ENCODE measurements at regions not wholly inside any gene's neighbourhood (a gene's known extent, or its start where the extent isn't known, plus 50 kb on each side); places are given as distances from the start of the nearest gene placed in this dataset.
"Not testable (repeated sequence)": the region's sequence is repeated elsewhere in the genome, so short reads cannot be mapped to it uniquely, and the experiment has no call there.

DNA sequence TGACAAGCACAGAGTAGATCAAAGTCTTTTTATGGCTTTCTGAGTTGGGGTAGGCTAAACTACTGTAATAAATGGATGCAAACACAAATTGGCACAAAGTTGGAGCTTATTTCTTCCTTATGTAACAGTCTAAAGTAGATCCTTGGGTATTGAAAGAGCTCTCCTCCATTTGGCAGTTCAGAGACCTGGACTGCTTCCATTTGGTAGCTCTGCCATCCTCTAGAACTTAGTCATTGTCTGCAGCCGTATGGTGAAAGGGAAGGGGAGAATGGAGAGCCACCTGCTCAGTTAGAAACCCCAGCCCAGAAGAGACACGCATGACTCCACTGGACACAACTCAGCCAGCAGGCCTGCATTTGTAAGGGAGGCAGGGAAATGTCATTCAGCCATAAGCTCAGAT, 345.0 kb downstream of the DMAC1 start:
- Histone ChIP-seq H3K4me1 (ENCODE audit: control insufficient read depth, insufficient read depth, low read length) (no peaks in the 10 kb centered on the region), H3K9me3 (replicated peaks; ENCODE audit: control insufficient read depth, low read depth, low read length) (no peaks in the 10 kb centered on the region), H3K4me3 (ENCODE audit: low read length) (no peak overlapping the region), H3K27ac (ENCODE audit: low read length) (no peak overlapping the region), H3K27me3 (ENCODE audit: control insufficient read depth, insufficient read depth, low read length) (no peaks in the 10 kb centered on the region), H3K36me3 (ENCODE audit: control insufficient read depth, insufficient read depth, low read length) (no peaks in the 10 kb centered on the region)
- WGBS (ENCODE audit: insufficient coverage), result 40% methylated on average over 1 of the region's 2 CpGs
- no peak for DNase-seq

DNA sequence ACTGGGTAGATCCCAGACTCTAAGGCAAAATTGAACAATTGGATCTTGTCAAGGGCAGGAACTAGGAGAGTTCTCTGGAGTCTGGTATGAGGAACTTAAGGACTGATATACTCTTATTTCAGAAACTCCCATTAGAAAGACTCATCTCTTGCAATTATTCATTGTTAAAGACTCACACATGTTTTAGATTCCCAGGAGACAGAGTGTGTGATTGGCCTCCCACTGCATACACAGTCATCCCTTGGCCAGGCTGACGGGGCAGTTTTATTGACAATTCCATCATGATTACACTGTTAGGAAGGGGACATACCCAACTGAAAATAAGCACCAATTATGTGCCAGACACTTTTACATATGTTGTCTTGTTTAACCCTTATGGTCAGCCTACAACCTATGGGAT, 347.2 kb downstream of the DMAC1 start:
- Histone ChIP-seq H3K4me3 (ENCODE audit: low read length) (no peak overlapping the region), H3K27me3 (ENCODE audit: control insufficient read depth, insufficient read depth, low read length) (no peaks in the 10 kb centered on the region), H3K27ac (ENCODE audit: low read length) (no peak overlapping the region), H3K4me1 (ENCODE audit: control insufficient read depth, insufficient read depth, low read length) (no peaks in the 10 kb centered on the region), H3K36me3 (ENCODE audit: control insufficient read depth, insufficient read depth, low read length) (no peaks in the 10 kb centered on the region), H3K9me3 (replicated peaks; ENCODE audit: control insufficient read depth, low read depth, low read length) (no peaks in the 10 kb centered on the region)
- no CpG with 5 or more reads among the region's 1 CpG for WGBS (ENCODE audit: insufficient coverage)
- DNase-seq, result no peak

GRCh38 chr9:7451062-7451461, 348.5 kb downstream of the DMAC1 start:
- no peak overlapping the region for H3K4me3 ChIP-seq (ENCODE audit: low read length)
- peak; percentile 50 for DNase-seq
- 43% methylated on average over 2 of the region's 3 CpGs for WGBS (ENCODE audit: insufficient coverage)

DNA sequence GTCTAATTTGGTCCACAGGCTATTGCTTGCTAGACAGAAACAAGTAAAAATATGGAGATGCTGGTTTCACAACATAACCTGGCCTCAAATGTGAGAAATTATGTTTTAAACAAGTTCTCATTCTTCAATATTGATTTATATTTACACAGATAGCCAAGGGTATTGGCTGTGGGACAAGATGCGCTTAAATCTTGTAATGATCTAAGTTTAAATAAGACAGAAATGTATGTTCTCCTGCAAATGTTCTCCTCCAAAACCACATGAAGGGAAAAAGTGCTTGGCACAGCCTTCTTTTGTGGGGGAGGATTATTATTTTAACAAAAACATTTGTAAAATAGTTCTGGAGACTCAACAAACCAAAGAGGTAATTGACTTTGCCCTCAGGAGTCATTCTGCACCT, 356.0 kb downstream of the DMAC1 start:
- H3K36me3 ChIP-seq (ENCODE audit: control insufficient read depth, insufficient read depth, low read length), result no peaks in the 10 kb centered on the region
- H3K27me3 ChIP-seq (ENCODE audit: control insufficient read depth, insufficient read depth, low read length), result no peaks in the 10 kb centered on the region
- WGBS (ENCODE audit: insufficient coverage), result no CpG with 5 or more reads among the region's 1 CpG
- no peak overlapping the region for H3K4me3 ChIP-seq (ENCODE audit: low read length)
- peak; percentile 69 for DNase-seq
- no peak overlapping the region for H3K27ac ChIP-seq (ENCODE audit: low read length)
- H3K4me1 ChIP-seq (ENCODE audit: control insufficient read depth, insufficient read depth, low read length), result peaks cover 2% of the 10 kb centered on the region
- no peaks in the 10 kb centered on the region for H3K9me3 ChIP-seq (replicated peaks; ENCODE audit: control insufficient read depth, low read depth, low read length)

More at GRCh38 chr9:7451062-7451461, 348.5 kb downstream of the DMAC1 start:
- H3K36me3 ChIP-seq (ENCODE audit: control insufficient read depth, insufficient read depth, low read length), result no peaks in the 10 kb centered on the region
- no peak overlapping the region for H3K27ac ChIP-seq (ENCODE audit: low read length)
- H3K9me3 ChIP-seq (replicated peaks; ENCODE audit: control insufficient read depth, low read depth, low read length), result no peaks in the 10 kb centered on the region
- H3K4me1 ChIP-seq (ENCODE audit: control insufficient read depth, insufficient read depth, low read length), result no peaks in the 10 kb centered on the region
- no peaks in the 10 kb centered on the region for H3K27me3 ChIP-seq (ENCODE audit: control insufficient read depth, insufficient read depth, low read length)

DNA sequence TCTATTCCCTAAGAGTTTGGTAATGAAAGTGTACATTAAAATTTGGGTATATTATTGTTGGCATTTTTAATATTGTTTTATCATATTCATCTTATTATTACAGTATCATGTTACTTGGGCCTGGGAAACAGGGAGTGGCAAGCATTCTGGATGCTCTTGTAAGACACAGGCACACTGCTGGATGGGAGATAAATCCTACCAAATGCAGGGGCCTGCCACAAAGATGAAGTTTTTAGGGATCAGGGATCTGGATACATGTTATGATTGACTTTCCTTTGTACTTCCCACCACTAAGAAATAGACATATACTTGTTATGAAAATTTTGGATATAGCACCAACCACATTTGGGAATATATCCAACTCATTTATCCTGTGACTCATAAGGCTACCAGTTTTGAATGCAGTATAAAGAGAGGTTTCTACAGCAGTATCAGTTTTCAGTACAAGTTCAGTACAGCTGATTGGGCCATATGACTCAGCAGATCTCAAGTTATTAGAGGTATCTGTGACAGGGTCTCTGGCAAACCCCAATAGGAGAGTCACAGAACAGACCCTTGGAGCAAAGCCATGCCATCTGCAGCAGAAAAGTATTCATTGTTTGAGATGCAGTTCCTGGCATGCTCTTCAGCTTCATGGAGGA, 360.1 kb downstream of the DMAC1 start:
- no peak overlapping the region for H3K27ac ChIP-seq (ENCODE audit: low read length)
- no peak overlapping the region for H3K4me3 ChIP-seq (ENCODE audit: low read length)
- peaks cover 2% of the 10 kb centered on the region for H3K4me1 ChIP-seq (ENCODE audit: control insufficient read depth, insufficient read depth, low read length)
- no peaks in the 10 kb centered on the region for H3K36me3 ChIP-seq (ENCODE audit: control insufficient read depth, insufficient read depth, low read length)
- H3K9me3 ChIP-seq (replicated peaks; ENCODE audit: control insufficient read depth, low read depth, low read length), result no peaks in the 10 kb centered on the region
- no peaks in the 10 kb centered on the region for H3K27me3 ChIP-seq (ENCODE audit: control insufficient read depth, insufficient read depth, low read length)
- DNase-seq, result peak; percentile 43

- H3K36me3 ChIP-seq (ENCODE audit: control insufficient read depth, insufficient read depth, low read length), result no peaks in the 10 kb centered on the region
- DNase-seq, result no peak
- H3K4me3 ChIP-seq (ENCODE audit: low read length), result no peak overlapping the region
- H3K27me3 ChIP-seq (ENCODE audit: control insufficient read depth, insufficient read depth, low read length), result no peaks in the 10 kb centered on the region
- H3K27ac ChIP-seq (ENCODE audit: low read length), result no peak overlapping the region
- H3K4me1 ChIP-seq (ENCODE audit: control insufficient read depth, insufficient read depth, low read length), result peaks cover 2% of the 10 kb centered on the region
- no CpG with 5 or more reads among the region's 2 CpGs for WGBS (ENCODE audit: insufficient coverage)
- peaks cover 9% of the 10 kb centered on the region for H3K9me3 ChIP-seq (replicated peaks; ENCODE audit: control insufficient read depth, low read depth, low read length)
These were observed 362.8 kb downstream of the DMAC1 start for GRCh38 chr9:7436754-7437153.

DNA sequence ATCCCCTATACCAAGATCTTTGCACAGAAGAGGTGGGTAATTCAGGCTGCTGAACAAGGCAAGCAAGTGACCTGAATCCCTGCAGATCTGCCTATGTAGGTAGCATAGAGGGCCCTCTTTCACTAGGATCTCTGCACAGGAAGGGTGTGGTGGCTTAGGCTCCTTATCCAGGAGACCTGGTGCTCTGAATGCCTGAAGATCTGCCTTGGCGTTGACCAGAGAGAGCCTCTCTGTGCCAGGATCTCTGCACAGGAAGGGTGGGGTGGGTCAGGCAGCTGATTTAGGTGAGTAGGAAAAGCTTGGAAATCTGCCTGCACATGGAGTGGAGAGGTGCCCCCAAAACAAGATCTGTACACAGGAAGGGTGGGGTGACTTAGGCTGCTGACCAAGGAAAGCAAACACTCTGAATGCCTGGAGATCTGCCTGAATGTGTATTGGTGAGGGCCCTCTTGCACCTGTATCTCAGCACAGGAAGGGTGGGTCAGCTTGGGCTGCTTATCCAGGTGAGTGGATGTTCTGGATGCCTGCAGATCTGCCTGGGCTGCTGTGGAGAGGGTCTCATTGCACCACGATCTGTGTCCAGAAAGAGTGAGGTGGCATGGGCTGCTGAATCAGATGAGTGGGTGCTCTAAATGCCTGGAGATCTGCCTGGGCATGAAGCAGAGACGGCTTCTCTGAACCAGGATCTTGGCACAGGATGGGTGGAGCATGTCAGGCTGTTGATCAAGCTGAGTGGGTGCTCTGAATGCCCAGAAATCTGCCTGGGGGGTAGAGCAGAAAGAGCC, 365.9 kb downstream of the DMAC1 start:
- 100% methylated on average over 2 of the region's 3 CpGs for WGBS (ENCODE audit: insufficient coverage)
- Histone ChIP-seq H3K36me3 (ENCODE audit: control insufficient read depth, insufficient read depth, low read length) (no peaks in the 10 kb centered on the region), H3K4me1 (ENCODE audit: control insufficient read depth, insufficient read depth, low read length) (no peaks in the 10 kb centered on the region), H3K27me3 (ENCODE audit: control insufficient read depth, insufficient read depth, low read length) (no peaks in the 10 kb centered on the region), H3K4me3 (ENCODE audit: low read length) (no peak overlapping the region), H3K27ac (ENCODE audit: low read length) (no peak overlapping the region), H3K9me3 (replicated peaks; ENCODE audit: control insufficient read depth, low read depth, low read length) (peaks cover 13% of the 10 kb centered on the region)
- DNase-seq, result no peak

GRCh38 chr9:7432989-7433388, 366.6 kb downstream of the DMAC1 start:
- H3K9me3 ChIP-seq (replicated peaks; ENCODE audit: control insufficient read depth, low read depth, low read length), result peaks cover 13% of the 10 kb centered on the region
- no peak overlapping the region for H3K27ac ChIP-seq (ENCODE audit: low read length)
- no peaks in the 10 kb centered on the region for H3K4me1 ChIP-seq (ENCODE audit: control insufficient read depth, insufficient read depth, low read length)
- WGBS (ENCODE audit: insufficient coverage), result 100% methylated on average over 2 of the region's 2 CpGs
- H3K36me3 ChIP-seq (ENCODE audit: control insufficient read depth, insufficient read depth, low read length), result no peaks in the 10 kb centered on the region
- DNase-seq, result no peak
- no peaks in the 10 kb centered on the region for H3K27me3 ChIP-seq (ENCODE audit: control insufficient read depth, insufficient read depth, low read length)
- H3K4me3 ChIP-seq (ENCODE audit: low read length), result no peak overlapping the region

- H3K4me1 ChIP-seq (ENCODE audit: control insufficient read depth, insufficient read depth, low read length); H3K36me3 ChIP-seq (ENCODE audit: control insufficient read depth, insufficient read depth, low read length); H3K9me3 ChIP-seq (replicated peaks; ENCODE audit: control insufficient read depth, low read depth, low read length); H3K4me3 ChIP-seq (ENCODE audit: low read length); H3K27ac ChIP-seq (ENCODE audit: low read length); DNase-seq; H3K27me3 ChIP-seq (ENCODE audit: control insufficient read depth, insufficient read depth, low read length): not testable (repeated sequence)
- WGBS (ENCODE audit: insufficient coverage), result 100% methylated on average over 1 of the region's 1 CpG
These were observed 382.2 kb downstream of the DMAC1 start for GRCh38 chr9:7417397-7417796.

- WGBS (ENCODE audit: insufficient coverage), result no CpG with 5 or more reads among the region's 1 CpG
- no peak overlapping the region for H3K4me3 ChIP-seq (ENCODE audit: low read length)
- no peaks in the 10 kb centered on the region for H3K36me3 ChIP-seq (ENCODE audit: control insufficient read depth, insufficient read depth, low read length)
- H3K27ac ChIP-seq (ENCODE audit: low read length), result no peak overlapping the region
- H3K4me1 ChIP-seq (ENCODE audit: control insufficient read depth, insufficient read depth, low read length), result no peaks in the 10 kb centered on the region
- no peaks in the 10 kb centered on the region for H3K9me3 ChIP-seq (replicated peaks; ENCODE audit: control insufficient read depth, low read depth, low read length)
- no peaks in the 10 kb centered on the region for H3K27me3 ChIP-seq (ENCODE audit: control insufficient read depth, insufficient read depth, low read length)
- DNase-seq, result no peak
These were observed 383.7 kb downstream of the DMAC1 start for GRCh38 chr9:7415836-7416235.
